A673 (cell line): ENCODE measurements at regions not wholly inside any gene's neighbourhood (a gene's known extent, or its start where the extent isn't known, plus 50 kb on each side); places are given as distances from the start of the nearest gene placed in this dataset.
"Not testable (repeated sequence)": the region's sequence is repeated elsewhere in the genome, so short reads cannot be mapped to it uniquely, and the experiment has no call there.

Source experiments
- CTCF ChIP-seq: fragments of 300-800, 200-600 bp; sonication (generic); conservative IDR thresholded peaks from 2 replicates; pipeline ENCODE4 v1.5.1; 2017; ENCODE audit warnings: low read depth, mild to moderate bottlenecking, antibody characterized with exemption, low read length, moderate library complexity, mixed read lengths
- EZH2 ChIP-seq: fragments of 200-600 bp; sonication (generic); IDR thresholded peaks from 2 replicates; pipeline ENCODE4 v1.6.1; 2017; ENCODE audit warnings: borderline replicate concordance, low read depth, mild to moderate bottlenecking, mixed read lengths, antibody characterized with exemption, low read length; ENCODE audit not compliant: poor library complexity, severe bottlenecking

DNA sequence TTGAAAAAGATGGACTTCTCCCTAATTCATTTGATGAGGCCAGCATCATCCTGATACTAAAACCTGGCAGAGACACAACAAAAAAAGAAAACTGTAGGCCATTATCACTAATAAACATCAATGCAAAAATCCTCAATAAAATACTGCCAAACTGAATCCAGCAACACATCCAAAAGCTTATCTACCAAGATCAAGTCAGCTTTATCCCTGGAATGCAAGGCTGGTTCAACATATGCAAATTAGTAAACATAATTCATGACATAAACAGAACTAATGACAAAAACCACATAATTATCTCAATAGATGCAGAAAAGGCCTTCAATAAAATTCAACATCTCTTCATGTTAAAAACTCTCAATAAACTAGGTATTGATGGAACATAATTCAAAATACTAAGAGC, 166.1 kb upstream of the CNTNAP5 start:
- TF ChIP-seq CTCF, EZH2: not testable (repeated sequence)
